ENCODE measurements at regions not wholly inside any gene's neighbourhood (a gene's known extent, or its start where the extent isn't known, plus 50 kb on each side); places are given as distances from the start of the nearest gene placed in this dataset.
A peak's percentile ranks its signal among the peaks of the same experiment; 100 is the strongest.

- no peak for DNase-seq
Measured at GRCh38 chr3:151995091-151995490, 121.6 kb downstream of the SUCNR1 start.

GRCh38 chr3:151998744-151999143 is 125.3 kb downstream of the SUCNR1 start:
- no peak for DNase-seq

- no peak for DNase-seq
Measured at GRCh38 chr3:151999936-152000335, 126.5 kb downstream of the SUCNR1 start.

GRCh38 chr3:152011812-152012735 is 138.6 kb downstream of the SUCNR1 start:
- no peak for DNase-seq

- DNase-seq = no peak
Measured at GRCh38 chr3:152019508-152019907, 146.1 kb downstream of the SUCNR1 start.

GRCh38 chr3:152021951-152022461 is 148.6 kb downstream of the SUCNR1 start:
- DNase-seq = no peak

- no peak for DNase-seq
Measured at GRCh38 chr3:152026033-152026556, 152.7 kb downstream of the SUCNR1 start.

GRCh38 chr3:152030320-152030719 is 156.9 kb downstream of the SUCNR1 start:
- no peak for DNase-seq

- DNase-seq = no peak
Measured at GRCh38 chr3:152031321-152031720, 157.9 kb downstream of the SUCNR1 start.

- no peak for DNase-seq
Measured at GRCh38 chr3:152037297-152037696, 163.9 kb downstream of the SUCNR1 start.

GRCh38 chr3:152037953-152038352 is 164.5 kb downstream of the SUCNR1 start:
- no peak for DNase-seq

GRCh38 chr3:152038490-152038889 is 165.0 kb downstream of the SUCNR1 start:
- DNase-seq = no peak

- DNase-seq = no peak
Measured at GRCh38 chr3:152039887-152040286, 166.4 kb downstream of the SUCNR1 start.

GRCh38 chr3:152040319-152040718 is 166.9 kb downstream of the SUCNR1 start:
- DNase-seq = no peak

- DNase-seq = no peak
Measured at GRCh38 chr3:152043620-152044019, 170.2 kb downstream of the SUCNR1 start.

GRCh38 chr3:152046280-152046679 is 172.8 kb downstream of the SUCNR1 start:
- DNase-seq = no peak

GRCh38 chr3:152047465-152047864 is 174.0 kb downstream of the SUCNR1 start:
- no peak for DNase-seq

- no peak for DNase-seq
Measured at GRCh38 chr3:152048831-152049230, 175.4 kb downstream of the SUCNR1 start.

GRCh38 chr3:152050903-152051302 is 177.5 kb downstream of the SUCNR1 start:
- DNase-seq = no peak

GRCh38 chr3:152051501-152052404 is 178.3 kb downstream of the SUCNR1 start:
- DNase-seq = peak; percentile 46

- DNase-seq = no peak
Measured at GRCh38 chr3:152053866-152054265, 180.4 kb downstream of the SUCNR1 start.

GRCh38 chr3:152054315-152054714 is 180.9 kb downstream of the SUCNR1 start:
- no peak for DNase-seq

- no peak for DNase-seq
Measured at GRCh38 chr3:152056073-152056472, 182.6 kb downstream of the SUCNR1 start.

Measured in NCI-H2081 treated with DMSO at 0.1 percent for 48 hours (cell line).